ENCODE measurements at regions not wholly inside any gene's neighbourhood (a gene's known extent, or its start where the extent isn't known, plus 50 kb on each side); places are given as distances from the start of the nearest gene placed in this dataset.

DNA sequence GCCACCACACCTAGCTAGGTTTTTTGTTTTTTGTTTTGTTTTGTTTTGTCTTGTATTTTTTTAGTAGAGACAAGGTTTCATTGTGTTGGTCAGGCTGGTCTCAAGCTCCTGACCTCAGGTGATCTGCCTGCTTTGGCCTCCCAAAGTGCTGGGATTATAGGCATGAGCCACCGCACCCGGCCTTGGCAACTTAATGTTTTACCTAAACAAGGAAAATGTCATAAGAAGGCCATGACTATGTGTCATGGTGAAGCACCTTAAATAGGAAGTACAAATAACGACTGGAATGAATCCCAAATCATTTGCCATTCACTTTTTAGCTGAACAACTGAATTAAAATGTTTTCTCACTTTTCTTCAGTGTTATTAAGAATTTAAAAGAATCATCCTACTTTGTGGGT lies 465.2 kb downstream of the KCTD12 start:
- no peak for DNase-seq

DNA sequence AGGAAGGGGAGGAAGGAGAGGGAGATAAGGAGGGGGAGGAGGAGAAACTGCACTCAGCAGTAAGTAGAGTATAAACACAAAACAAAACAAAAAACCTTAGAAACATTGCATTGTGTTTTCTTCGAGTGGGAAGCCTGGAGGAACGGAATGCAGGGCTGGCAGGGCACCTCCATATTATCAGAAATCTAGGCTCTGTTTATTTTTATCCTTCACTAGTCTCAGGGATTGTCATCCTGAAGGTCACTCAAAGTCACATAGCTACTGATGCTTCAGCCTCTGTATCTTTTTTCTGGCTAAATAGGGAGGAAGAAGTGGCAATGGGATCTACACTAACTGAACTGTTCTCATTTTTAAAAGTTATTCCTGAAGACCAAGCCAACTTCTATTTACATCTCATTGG lies 467.8 kb downstream of the KCTD12 start:
- no peak for DNase-seq

DNA sequence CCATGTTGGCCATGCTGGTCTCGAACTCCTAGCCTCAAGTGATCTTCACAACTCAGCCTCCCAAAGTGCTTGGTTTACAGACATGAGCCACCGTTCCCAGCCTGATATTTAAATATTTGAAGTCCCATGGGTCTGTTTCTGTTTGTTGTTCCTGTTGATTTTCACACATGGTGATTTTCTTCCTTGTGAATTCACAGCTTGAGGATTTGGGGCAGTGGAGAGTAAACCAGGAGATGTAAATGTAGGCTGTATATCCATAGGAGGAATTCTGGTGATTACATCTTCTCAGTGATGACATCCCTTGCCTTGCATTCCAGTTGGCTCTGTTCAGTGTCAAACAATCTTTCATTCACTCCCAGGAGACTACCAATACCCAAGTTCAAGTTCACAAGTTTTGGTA lies 471.9 kb downstream of the KCTD12 start:
- DNase-seq: no peak

DNA sequence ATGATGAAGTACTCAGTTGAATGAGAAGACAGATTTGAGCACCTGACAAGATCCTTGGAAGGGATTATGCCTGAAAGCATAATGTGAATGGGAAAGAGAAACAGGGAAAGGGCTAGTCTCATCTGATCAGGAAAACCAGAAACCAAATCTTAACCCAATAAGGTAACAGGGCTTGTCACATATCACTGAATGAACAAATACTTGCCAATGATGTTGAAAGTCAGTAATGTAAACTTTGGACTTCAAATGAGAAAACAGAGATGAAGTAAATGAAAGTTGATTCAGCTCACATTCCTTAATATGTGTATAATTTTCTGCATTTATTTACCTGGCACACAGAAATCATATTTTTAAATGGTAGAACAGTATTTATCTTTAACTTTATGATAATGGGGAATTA lies 480.0 kb downstream of the KCTD12 start:
- DNase-seq: no peak

DNA sequence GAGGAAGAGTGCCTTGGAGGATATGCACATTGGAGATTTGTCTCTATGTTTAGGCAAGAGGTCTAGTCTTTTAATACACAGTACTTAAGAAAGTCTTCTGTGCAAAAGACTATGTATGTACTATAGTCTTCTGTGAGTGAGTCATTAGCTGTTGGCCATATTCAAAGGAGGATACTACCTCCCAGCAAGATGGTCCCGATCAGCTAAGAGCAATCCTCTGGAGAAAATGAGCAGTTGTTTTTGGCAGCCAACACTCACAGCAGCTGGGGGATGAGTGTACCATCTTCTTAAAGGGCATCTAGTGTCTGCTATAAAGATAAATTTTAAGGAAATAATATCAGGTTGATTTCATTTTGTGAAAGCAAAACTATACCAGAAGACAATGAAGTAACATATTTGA lies 487.8 kb downstream of the KCTD12 start:
- no peak for DNase-seq

DNA sequence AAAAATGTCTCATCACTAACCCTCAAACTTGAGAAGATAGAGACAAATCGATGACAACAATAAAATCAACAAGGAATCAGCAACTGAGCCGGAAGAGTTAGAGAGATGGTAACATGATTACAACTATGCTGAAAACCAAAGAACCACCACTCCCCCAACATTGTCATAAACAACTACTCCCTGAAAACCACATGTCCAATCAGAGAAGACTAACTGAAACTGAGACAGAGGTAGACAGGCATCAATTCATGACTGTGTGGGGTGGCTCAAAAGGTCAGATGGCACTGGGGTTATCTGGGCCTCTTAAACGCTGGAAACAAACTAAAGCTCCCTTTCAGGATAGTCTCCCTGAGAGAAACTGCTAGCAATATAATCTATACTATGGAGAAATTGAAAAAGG lies 488.8 kb downstream of the KCTD12 start:
- DNase-seq: no peak

DNA sequence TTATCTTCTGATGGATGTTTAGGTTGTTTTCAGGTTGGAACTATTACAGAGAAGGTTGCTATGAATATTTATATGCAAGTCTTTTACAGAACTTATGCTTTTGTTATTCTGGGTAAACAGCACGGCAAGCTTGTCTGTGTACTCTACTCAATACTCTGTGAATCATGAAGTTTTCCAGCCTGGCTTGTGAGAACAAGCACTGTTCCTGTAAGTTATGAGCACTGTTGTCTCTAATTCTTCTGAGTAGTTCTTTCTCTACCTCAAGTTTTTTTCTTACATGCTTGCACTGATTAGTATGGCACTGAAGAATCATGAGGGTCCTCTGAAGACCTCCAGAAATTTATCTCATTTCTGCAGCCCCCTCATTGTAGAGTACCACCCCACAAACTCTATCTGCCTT lies 496.9 kb downstream of the KCTD12 start:
- no peak for DNase-seq

DNA sequence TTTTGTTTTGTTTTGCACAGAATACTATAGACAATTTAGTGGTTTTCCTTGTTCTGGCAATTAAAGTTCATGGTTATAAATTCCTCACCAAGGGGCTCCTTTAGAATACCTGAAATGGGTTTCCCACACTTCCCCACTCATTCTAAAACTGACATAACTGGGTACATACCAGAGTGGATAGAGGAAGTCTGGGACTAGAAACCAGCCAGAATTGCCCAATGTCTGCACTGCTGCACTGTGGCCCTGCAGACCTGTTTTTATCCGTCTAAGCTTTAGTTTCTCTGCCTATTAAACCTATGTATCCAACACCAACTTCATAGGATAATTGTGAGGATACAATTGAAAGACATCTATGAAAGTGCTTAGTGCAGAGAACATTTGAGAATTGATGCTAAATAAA lies 498.6 kb downstream of the KCTD12 start:
- DNase-seq: peak; percentile 24 to 32 (median 26)

DNA sequence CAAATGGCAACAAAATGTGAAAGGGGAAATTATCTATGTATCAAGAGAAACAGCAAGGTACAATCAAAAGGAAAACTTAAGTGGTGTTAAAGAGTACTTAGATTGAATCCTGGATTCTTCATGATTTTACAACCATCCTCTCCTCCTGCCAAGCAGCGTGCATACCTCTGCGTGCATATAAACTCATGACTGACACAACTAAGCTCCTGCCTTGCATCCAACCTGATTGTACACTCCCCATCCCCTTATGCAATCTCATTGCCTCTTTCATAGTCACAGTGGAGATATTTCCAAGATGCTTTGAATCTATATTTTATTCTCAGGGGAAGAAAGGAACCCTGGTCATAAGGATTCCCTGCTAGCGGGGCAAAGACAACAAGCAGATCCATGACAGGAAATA lies 499.9 kb downstream of the KCTD12 start:
- DNase-seq: no peak

DNA sequence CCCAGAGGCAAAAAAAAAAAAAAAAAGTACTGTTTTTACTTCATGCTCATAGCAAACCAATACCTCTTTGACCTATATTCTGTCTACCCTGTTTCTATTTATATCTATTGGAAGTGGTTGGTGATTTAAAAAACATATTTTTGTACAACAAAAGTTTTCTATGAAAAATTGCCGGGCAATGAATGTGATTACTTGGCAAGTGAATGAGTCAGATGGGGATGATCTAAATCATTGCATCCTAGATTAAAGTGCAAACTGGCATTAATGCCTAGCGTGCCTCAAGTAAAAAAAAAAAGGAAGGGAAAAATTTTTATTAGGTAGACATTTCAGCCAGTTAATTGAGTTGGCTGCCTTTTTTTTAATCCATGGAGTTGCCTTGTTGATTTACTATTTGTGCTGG lies 500.6 kb downstream of the KCTD12 start:
- peak in 1 of 3 donors; percentile 1 for DNase-seq

DNA sequence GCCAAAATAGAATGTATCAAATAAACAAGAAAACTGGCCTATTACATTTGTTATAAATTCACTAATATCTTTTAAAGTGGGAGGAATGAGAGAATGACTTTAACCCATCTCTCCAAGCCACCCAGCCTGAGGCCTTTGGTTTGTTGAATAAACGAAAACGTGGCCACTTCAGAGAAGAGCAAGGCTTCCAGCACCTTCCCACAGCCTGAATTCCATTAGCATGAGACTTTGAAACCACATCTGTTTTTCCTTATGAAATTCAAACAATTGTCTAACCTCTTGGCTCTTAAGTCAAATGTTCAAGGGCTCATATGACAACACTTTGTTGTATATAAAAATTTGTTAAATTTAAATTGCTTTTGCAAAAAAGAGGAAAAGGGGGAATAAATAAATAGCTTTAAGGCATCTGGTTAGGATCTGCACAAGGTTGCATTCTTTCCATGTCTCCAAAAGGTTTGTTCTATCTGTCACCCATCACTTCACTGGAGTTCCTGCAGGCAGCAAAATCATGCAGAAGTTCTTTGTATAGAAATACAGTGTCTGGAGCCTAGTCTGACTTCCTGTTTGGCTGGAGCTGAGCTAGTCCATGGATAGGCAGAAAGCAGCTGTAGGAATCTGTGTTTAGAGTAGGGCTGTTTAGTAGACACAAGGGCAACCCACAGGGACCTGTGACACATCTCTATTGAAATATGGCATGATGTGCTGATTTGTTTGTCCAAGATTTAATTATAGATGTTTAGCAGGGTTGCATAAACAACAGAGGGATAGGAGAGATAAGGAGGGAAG lies 502.3 kb downstream of the KCTD12 start:
- DNase-seq: peak in 1 of 3 donors; percentile 2

DNA sequence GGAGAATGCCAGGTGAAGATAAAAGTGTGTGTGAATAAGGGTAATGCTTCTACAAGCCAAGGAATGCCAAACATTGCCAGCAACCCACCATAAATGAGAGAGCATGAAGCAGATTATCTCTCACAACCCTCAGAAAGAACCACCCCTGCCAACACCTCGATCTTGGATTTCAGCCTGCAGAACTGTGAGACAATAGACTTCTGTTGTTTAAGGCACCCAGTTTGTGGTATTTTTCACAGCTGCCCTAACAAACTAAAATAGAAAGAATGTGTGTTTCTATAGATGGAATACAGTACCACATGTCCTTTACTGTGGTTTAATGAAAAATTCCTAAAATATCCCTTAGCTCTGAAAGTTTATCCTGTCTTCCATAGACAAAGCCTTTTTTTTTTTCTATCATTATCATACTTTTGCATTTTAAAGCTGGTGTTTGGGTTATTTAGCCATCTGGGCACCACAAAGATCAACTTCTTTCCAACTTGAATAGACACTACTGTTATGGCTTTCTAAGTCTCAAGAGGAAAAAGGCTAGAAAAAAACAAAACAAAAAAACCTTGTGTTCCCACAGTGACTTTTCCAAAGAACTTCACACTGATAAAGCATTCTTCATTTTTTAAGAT lies 505.6 kb downstream of the KCTD12 start:
- DNase-seq: no peak

DNA sequence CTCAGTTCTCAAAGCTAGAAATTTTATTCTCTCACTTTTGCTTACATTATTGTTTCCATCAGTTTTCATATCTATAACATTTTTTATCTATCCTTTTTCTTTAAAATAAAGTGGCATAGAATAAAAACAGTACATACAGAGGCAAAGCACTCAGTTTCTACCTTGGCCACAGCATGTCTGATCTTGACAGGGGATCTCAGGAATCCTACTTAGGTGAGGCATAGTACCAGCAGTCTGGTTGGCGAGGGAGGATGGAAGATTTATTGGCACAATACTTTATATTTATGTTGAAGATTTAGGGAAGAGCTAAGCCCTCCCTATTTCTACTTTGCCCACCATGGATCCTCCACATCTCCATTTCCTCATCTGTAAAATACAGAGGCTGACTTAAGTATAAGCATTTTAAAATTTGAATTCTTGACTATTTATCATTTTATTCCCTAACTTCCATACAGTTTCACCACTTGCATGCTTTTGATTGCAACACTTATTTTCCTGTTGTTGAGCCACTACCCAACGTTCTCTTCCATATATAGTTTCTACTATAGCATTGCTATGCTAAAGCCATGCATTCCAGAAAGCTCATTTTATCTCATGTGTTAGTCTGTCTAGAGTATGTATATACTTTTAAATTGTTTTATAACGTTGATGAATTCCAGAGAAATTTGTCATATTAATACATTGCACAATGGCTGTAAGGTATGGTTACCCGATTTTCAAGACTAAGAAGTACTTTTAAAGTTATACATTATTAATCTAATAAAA lies 506.7 kb downstream of the KCTD12 start:
- DNase-seq: no peak

DNA sequence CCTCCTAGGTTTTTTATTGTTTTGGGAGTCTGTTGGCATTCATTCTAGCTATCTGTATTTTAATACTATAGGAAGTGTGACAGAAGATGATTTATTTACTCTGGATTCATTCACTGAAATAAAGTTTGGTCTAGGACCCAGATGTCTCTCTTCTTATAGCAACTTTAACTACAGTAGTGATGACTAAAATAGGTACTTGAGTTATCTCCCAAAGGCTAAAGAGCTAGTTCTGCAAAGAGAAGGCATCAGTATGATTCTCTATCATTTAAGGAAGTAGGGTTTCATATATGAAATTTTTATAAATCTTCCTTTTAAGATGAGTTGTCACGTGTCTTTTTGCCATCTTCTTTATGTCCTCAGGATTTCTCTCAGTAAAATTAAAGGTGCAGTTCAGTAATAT lies 507.4 kb downstream of the KCTD12 start:
- no peak for DNase-seq

DNA sequence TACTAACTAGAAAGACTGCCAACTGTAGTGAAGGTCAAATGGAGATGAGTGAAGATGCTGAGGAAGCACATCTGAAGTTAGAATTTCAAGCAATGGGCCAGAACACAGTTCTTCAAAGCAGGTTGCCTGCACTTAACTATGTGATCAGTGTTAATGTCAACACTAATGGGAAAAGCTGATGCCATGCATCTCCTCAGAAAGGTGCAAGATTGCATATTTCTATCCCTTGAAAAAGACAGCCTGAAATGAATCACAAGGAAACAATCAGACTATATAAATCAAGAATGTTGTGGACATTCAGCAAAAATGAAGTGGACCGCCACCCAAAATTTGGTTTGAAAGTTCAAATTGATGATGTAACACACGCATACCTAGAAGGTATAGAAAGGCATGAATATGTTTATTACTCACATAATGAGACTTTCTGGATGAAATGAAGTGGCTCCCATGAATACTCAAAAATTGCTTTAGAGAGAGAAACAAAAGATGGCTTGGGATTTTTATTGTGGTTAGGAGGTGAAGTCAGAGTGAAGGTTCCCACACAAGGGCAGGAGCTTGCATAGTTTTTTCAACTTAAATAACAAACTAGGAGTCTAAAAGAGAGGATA lies 522.4 kb downstream of the KCTD12 start:
- no peak for DNase-seq

DNA sequence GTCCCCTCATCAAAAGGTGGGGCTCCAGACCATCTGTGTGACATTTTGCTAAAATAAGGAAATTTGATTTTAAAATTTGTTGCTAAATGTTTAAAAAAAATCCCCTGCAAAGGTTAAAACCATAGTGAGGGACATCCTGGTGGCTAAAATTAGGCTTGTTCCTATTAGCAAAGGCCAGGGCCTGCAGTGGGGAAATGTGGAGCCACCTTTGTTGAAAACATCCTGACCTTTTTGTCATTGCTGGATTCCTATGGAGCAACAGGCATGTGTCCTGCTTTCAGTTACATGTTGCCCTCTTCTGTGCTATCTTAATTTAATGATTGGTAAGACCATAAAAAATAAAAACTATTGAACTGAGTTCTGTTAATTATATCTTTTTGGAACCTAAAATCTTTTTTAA lies 524.3 kb downstream of the KCTD12 start:
- no peak for DNase-seq

DNA sequence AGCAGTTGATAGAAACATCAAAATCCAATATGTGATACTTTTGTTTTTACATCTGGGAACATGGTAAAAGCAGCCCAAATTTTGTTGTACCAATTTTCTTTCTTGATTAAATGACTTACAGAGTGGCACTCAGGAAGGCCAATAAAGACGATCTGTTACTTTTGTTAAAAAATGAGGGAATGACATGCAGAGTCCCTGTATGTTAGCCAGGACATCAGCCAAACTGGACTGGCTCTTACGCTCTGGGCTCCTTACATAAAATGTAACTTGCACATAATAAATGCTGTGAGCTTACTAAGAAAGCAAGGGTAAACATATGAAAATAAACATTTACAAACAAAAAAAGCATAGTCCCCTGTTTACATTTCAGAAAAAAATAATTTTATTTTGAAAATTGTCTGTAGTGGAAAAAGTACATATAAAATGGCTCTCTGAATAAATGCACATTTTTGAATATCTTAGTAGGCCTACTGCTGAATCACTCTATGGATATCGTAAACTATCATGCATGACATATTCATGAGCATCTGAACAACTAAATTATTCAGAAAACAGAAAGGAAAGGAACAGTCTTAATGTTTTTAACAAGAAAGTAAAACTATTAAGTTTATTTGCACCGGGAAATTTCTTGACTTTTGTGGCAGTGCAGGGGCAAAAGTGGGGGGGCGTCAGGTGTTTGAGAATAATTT lies 534.5 kb downstream of the KCTD12 start:
- DNase-seq: no peak

DNA sequence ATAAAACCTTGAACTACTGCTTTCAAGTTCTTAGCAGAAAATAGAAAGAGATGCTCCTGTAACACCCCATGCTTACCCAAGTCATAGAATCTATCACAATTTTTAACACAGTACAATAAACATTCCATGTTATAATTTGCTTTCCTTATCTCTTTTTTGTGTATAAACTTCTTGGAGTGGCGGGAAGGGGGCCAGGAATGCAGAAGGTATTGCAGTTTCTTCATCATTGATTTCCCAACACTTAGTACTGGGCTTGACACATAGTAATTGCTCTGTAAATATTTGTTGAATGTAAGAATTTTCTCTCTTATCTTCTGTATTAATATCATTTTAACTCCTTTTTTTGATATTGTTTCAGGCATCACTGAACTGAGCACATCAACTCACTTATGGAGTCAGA lies 535.8 kb downstream of the KCTD12 start:
- DNase-seq: no peak

DNA sequence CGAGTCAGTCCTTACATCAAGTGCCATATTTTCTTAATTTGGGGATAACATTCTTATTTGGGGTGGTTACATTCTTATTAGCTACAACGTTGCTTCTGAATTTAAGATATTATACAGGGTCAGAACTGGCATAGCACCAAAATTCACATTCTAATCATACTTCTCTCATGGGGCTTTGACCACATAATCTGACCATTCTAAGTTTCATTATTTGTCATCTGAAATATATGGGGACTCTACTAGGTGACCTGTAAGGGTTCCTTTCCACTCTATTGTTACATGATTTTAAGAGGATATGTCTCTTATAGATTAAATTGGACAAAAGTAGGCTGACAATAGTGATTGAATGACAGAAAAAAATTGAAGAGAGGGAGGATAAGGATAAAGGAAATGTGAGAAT lies 536.5 kb downstream of the KCTD12 start:
- no peak for DNase-seq

DNA sequence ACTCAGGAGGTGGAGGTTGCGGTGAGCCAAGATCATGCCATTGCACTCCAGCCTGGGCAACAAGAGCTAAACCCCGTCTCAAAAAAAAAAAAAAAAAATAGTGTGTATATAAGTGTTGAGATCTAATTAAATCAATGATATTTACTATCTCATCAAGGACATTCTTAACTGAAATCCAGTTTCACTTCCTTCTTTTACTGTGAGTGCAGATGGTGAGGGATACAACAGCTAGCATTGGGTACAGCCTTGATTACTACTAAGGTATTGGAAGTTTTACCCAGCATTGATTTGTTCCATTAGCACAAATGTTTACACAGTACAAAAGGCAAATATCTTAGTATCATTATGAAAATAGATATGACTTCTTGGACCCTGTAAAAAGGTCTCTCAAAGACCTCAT lies 546.6 kb downstream of the KCTD12 start:
- DNase-seq: peak in 1 of 3 donors; percentile 31

DNA sequence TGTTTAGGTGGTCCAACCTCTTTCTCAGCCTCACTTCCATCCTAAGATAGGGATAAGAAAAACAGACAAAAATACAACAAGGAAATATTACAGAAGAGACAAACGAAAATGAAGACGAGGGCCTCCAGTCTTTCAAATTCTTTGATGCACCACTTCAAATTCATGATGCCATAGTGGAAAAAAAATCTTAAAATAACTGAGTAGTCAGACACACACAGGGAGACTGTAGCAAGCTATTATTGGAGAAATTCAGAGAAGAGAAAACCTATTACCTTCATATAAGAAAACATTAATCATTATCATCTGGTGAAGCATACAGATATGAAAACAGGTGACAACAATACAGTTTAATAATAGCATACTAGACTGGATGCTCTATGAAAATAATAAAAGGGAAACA lies 548.2 kb downstream of the KCTD12 start:
- no peak for DNase-seq

DNA sequence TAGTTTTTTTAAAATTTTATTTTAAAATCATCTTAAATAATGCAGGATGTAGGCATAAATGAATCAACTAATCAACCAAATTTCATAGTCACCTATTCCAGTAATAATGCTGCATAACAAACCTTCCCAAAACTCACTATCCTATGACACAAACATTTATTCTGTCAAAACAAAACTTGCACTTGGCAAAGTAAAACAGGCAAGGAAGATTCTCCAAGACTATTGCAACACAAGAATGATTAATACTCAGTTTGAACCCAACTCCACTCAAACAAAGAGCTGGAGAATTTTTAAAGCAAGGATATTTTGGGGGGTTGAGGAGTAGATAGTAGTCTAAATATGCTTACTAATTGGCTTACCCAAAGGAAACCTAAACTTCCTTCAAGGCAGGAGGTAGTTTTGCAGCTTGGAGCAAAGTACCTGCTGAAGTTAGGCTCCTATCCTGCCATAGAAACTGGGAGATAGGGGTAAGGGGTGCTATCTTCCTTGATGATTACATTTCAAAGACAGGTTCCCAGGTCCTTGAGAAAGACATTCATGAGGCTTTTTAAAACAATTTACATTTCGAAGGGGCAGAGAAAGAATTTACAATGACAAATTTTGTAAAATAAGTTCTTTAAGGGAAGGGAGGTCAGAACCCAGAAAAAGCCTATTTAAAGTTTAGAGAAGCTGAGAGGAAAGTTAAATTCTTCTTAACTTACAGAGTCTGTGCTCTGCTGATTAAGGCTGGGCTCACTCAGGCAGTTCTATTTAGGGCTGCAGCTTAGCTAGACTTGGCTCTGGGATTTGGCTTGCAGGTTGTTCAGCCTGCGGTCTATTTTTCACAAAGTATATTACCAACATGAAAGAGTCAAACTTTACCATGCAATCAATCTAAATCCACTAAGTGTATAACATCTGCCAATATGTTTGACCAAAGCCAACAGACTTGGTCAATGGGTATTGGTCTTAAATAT lies 549.0 kb downstream of the KCTD12 start:
- no peak for DNase-seq

All from suppressor macrophage treated with lipopolysaccharide for 1 hour (primary cell).